HG03025 (cell line): ENCODE measurements at regions not wholly inside any gene's neighbourhood (a gene's known extent, or its start where the extent isn't known, plus 50 kb on each side); places are given as distances from the start of the nearest gene placed in this dataset.
"Not testable (repeated sequence)": the region's sequence is repeated elsewhere in the genome, so short reads cannot be mapped to it uniquely, and the experiment has no call there.

Source experiments
- ATAC-seq: cut with Tn5 transposase; IDR thresholded peaks from one replicate; pipeline ENCODE4 v1.9.1; 2021; ENCODE audit warnings: mild to moderate bottlenecking, moderate library complexity; ENCODE audit not compliant: unreplicated experiment, low FRiP score

DNA sequence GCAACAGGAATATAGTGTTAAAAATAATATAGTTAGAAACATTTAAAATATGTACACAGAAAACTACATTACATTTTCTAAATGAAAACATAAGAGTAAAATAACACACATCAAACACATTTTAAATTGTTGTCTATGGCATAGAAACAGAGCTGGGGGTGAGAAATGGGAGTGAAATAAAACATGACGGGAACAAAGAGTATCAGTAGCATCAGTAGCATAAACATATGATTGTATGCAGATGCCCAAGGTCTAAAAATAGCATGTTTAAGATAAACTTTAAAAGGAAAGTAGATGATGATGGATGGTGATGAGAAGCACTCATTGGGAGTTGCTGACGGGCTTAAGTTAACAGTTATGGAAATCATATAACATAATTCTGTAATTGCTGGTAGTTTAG is 1221.7 kb upstream of the SPRY2 start:
- no peak for ATAC-seq

DNA sequence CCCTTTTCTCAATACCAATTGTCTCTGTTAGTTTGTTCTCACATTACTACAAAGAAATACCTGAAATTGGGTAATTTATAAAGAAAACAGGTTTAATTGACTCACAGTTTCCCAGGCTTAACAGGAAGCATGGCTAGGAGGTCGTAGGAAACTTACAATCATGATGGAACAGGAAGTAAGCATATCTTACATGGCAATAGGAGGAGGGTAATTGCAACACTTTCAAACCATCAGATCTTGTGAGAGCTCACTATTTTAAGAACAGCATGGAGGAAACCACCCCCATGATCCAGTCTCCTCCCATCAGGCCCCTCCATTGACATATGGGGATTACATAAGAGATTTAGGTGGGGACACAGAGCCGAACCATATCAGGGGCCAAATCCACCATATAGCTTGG is 1210.1 kb upstream of the SPRY2 start:
- no peak for ATAC-seq

DNA sequence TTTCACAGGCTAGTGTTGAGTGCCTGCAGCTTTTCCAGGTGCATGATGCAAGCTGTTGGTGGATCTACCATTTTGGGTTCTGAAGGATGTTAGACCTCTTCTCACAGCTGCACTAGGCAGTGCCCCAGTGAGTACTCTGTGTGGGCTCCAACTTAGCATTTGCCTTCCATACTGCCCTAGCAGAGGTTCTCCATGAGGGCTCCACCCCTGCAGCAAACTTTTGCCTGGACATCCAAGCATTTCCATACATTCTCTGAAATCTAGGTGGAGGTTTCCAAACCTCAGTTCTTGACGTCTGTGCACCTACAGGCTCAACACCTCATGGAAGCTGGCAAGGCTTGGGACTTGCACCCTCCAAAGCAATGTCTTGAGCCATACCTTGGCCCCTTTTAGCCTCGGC is 1205.4 kb upstream of the SPRY2 start:
- not testable (repeated sequence) for ATAC-seq

DNA sequence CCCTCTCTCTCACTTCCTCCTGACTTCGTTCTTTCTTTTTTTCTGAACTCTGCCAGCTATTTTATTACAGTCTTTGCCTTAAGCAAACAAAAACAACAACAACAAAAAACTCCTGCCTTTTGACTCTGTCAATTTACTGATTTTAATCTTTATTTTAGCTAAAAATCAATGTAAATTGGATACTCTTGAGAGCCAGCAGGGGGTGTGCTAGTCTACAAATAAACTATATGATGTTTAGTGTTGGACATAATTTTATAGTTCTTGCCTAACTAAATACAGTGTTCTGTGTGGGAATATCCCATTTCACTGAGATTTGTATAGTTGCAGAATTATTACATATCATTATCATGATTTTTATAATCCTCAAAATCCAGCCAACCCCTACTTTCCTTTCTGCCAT is 1199.9 kb upstream of the SPRY2 start:
- ATAC-seq: no peak

DNA sequence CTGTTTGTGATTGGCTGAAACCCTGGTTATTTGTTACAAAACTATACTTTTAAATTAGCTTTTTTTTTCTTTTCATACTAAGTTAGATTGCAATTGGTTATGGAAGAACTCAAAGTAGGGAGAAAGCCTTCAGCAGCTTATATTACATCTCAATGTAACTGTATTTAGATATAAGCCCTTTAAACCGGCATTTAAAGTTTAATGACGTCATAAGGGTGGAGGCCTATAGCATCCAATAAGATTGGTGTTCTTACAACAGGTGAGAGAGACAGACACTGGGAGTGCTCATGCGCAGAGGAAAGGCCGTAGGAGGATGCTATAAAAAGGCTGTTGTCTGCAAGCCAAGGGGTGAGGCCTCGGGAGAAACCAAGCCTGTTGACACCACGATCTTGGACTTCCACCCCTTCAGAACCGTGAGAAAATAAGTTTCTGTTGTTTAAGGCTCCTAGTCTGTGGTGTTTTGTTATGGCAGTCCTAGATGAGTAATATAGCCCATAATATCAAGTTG is 1198.8 kb upstream of the SPRY2 start:
- no peak for ATAC-seq

DNA sequence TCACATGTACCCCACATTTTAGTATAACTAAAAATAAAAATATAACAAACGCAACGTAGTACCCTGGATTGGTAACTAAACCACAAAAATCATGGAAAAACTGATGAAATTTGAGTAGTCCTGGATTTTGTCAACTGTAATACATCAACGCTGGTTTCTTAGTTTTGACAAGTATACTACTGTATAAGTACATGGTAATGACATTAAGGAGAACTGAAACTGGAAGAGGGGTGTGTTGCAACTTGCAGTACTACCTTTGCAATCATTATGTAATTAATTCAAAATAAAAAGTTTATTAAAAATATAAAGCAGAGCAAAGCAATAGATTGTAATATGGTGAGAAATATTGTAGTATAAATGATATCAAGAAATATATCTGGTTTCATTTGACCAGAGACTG is 1158.0 kb upstream of the SPRY2 start:
- no peak for ATAC-seq

DNA sequence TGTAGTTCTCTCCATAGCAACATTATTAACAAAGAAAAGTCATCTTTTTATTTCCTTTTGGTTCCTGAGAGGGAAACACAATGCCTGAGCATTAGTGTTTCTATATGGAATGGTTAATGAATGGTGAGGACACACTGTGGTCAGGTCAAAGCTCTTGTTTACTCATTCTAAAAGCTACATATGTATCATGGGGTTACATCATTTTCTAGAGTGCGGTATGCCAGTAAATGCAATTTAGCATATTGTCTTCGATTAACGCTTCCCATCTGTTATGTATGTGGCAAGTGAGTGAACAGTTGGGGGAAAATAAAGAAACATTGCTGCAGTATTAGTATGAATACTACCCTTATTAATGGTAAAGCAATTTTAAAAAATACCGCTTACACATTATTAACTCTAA is 1152.2 kb upstream of the SPRY2 start:
- ATAC-seq: no peak

DNA sequence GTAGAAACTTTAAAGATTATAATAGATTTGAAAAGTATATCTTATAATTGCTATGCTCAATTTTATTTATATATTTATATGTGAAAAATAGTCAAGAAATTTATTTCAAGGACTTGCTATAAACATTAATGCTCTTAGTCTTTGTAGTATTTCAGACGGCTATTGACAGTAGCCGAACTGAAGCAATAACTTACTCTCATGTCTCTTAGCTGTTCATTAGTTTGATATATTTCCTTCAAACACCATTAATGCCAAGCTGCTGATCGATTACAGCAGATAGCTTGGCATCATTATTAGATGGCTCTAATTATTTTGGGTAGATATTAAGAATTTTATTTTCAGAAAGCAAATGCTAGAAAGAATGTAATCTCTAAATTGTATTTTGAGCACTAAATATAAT is 1151.5 kb upstream of the SPRY2 start:
- no peak for ATAC-seq

DNA sequence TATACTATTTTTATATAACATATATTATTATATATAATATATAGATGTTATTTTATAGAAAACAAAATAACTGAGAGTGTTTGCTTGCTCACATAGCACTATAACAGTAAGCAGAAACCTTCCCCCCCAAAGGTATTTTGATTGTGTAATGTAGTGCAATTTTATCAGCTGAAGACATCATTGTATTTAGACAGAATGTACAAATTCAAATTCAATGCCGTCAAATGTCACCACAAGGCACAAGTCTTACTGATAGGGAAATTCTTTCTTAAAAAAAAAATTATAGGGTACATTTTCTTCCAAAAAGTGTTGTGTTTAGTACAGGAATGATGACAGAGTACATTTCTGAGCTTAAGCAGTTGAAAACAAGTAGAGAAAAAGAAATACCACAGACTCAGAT is 1147.1 kb upstream of the SPRY2 start:
- ATAC-seq: no peak

DNA sequence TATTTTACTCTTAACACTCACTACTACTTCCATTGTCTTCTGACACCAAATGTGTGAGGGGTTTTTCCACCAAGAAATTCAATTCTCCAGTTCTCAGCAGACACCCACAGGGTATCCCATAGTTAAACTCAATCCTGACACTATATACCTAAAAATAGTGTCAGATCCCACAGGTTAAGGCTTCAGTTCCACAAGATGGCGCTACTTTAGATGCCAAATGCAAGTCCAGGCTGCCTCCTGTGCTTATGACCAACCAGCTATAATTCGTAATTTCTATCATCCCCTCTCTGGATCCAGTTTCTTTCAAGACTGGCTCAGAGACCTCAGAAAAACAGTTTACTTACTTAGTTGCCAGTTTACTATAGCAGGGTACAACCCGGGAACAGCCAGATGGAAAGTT is 1146.2 kb upstream of the SPRY2 start:
- ATAC-seq: no peak

DNA sequence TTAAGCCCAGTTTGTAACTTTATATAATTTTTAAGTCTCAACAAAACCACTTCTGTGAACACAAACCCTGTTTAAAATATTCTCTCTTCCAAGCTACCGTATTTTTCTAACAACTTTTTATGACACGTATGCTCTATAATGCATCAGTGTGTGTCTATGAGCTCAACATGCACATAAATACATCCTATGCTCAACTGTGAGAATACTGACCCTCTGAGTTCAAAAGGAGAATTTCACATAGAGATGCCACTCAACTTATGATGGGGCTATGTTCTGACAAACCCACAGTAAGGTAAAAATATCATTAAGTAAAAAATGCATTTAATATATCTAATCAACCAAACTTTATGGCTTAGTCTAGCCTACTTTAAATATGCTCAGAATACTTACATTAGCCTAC is 1139.7 kb upstream of the SPRY2 start:
- ATAC-seq: no peak

DNA sequence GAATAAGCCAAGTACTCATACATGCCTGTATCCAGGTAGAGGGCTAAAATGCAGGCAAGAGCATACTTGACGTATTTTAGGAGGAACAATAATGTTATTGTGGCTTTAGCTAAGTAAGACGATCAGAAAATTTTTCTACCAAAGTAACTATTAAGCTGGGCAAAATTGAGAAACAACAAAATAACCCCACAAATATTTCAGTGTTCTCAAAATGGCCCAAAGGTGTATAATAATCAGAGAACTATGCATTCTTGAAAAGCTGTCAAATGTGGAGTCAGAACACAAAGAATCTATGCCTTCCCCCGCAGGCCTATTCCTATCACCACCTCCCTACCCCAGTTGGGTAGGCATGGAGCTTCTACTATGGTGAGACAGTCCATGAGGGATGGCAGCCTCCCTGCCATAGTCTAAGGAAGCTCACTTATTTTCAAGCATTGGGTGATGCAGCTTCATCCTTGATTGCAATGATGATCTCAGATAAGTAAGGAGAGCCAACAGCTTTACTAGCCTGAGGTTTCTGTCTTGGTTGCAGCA is 1132.5 kb upstream of the SPRY2 start:
- no peak for ATAC-seq

DNA sequence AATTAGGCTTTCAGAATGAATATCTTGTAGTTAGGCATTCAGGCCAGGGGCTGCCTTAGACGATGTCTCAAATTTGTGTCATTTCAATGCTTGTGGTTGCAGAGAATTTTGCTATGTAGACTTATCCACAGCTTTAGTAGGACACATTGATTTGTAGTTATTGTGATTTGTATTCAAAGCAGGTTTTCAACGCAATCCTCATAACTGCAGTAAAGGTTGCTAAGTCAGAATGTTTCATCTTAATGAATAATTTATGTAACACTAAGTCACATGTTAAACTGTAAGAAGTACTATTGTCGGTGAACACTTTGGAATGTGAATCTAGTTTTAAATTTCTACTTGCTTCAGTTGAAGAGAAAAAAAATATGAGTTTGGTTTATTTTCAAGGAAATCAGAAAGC is 1117.2 kb upstream of the SPRY2 start:
- no peak for ATAC-seq

DNA sequence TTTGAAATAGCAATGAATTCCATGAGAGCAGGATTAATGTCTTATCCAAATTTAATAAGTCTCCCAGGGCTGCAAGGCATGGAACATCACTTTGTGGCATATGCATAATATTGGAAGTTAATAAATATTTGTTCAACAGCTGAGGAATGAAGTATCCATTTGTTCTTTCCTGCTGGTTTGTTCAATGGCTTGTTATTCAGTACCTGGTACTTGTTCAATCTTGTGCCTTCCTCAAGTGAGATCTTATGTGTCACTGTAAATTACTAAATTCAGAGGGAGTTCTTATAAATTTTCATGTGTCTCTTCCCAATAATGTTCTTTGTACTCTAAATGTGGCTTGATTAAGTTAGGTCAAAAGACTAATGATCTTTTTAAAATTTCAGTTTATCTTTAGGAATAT is 1105.5 kb upstream of the SPRY2 start:
- ATAC-seq: no peak

DNA sequence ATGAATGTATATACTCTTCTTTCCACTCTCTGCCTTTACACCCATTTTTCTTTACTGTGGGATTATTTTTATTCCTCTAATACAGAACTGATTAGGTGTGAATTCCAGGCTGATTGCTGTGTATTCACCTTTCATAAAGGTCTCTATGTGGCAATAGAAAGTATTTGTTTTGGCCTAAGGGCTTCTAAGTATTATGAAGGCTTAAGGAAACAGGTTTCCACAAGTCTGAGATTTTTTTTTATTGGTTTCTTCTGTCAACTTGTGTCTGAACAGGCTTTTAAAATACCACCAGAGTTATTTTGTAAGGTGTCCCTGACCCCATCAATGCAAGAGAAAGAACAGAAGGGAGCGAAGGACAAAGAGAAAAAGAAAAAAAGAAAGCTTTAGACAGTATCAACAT is 1102.0 kb upstream of the SPRY2 start:
- no peak for ATAC-seq

DNA sequence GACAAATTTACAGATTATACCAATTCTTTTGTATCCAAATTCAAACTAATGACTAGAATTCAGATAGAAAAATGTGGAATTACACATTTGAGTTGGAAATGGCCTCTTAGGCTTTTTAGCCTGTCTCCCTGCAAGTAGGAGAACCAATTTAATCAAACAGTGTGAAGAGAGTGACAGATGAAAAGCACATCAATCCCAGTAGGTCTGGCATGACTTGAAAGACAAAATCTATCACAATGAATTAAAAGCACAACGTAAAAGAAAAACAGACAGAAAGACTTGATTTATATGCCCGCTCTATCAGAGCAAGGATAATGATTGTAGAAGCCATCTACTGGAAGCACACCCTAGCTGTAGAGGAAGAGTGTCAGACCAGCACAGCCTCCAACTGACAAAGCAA is 1084.4 kb upstream of the SPRY2 start:
- no peak for ATAC-seq

DNA sequence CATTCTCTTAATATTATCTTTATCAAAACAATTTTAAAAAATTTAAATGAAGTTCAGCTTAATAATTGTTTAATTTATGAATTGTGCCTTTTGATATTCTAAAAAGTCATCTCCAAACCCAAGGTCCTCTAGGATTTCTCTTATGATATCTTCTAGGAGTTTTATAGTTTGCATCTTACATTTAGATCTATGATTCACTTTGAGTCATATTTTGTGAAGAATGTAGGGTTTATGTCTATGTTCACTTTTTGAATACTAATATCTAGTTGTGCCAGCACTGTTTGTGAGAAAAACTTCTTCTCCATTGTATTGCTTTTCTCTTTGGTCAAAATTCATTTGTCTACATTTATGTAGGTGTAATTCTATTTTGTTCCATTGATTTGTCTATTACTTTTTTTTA is 1068.4 kb upstream of the SPRY2 start:
- no peak for ATAC-seq

DNA sequence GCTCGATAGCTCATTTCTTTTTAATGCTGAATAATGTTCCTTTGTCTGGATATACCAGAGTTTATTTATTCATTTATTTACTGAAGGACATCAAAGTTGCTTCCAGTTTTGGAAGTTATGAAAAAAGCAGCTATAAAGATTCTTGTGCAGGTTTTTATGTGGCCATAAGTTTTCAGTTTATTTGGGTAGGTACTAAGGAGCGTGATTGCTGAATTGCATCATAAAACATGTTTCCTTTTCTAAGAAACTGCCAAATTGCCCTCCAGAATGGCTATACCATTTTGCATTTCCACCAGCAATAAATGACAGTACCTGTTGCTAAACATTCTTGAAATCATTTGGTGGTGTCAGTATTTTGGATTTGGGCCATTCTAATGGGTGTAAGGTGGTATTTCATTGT is 1067.7 kb upstream of the SPRY2 start:
- ATAC-seq: no peak

DNA sequence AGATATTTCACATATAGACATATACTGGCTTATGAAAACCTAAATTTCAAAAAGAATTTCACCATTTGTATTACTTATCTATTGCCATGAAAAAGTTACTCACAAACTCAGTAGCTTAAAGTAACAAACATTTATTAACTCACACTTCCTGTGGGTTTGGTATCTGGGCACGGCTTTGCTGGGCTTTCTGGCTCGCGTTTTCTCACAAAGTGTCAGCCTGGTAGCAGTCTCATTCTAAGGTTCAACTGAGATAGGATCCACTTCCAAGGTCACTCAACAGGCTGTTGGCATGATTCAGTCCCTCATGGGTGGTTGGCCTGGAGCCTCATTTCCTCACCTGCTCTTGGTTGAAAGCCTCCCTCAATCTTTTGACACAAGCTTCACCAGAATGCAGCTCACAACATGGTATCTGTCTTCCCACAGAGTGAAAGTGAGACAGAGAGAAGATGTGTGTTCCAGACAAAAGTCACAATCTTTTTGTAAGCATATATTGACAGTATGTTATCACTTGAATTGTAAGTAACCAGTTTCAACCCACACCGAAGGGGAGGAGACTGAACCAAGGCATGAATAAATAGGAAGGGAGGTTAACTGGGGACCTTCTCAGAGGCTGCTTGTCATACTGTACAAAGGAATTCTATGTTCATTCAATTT is 1065.8 kb upstream of the SPRY2 start:
- peak; percentile 45 for ATAC-seq

DNA sequence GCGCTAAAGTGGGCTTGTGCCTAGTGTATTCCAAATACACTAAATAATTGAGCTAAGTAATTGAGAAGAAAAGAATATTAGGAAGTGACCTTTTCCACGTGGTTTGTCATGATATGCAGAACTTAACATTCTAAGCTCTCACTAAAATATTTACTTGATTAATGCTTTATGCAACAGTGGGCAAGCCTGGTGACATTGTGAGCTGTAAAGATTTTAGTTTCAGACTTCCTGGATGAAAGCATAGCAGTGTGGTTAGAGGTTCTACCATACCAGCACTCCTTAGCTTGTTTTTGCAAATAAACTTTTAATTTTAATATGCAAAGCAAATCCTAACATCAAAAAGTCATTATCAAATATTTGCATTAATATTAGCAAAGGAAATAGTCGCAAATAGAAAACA is 1065.1 kb upstream of the SPRY2 start:
- ATAC-seq: no peak

DNA sequence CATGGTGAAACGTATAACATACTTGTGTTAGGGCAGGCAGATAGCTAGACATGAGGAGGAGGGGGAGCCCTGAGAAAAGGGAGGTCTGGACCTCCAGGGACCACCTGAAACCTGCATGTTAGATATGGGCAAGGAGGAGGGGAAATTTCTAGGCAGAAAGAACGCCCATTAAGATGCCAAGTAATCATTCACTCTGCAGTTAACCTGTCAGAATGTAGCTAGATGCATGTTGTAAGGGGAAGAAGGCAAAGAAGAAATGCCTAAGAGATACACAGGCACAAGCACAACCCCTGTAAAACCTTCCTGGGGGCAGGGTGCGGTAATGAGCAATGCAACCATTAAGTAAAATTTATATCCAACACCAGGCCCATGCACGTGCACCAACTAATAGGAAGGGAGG is 1055.3 kb upstream of the SPRY2 start:
- no peak for ATAC-seq

DNA sequence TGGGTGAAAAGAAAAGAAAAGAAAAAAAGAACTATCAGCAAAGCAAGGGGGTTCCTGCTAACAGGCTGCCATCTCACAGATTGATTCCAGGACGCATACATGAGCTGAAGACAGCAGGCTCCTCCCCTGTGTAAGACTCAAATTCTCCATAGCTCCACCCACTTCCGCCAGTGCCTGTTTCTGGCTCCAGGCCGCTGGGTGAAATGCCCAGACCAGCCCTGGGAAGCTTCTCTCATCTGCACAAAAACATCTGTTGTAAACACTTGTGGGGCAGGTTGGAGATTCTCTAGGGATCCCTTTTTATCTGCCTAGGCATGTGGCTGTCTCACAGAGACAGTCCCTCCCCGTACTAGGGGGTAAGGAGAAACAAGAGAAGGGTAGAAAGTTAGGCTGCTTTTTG is 1054.4 kb upstream of the SPRY2 start:
- no peak for ATAC-seq

DNA sequence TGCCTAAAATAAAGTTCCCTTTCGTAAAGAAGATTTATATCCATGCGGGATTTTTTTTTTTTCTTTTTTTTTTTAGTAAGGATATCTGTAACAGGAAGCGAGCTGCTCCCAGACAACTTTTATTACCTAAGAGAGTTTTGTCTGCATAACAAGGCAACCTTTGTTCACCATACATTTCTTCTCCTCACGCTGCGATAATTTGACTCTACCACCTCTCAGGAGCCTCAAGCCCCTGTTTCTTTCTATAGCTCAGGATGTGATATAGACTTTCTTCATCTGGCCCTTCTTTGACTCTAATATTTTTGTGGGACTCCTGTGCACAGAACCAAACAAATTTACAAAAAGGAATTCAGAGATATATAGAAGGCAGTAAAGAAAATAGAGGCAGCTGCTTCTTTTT is 1053.7 kb upstream of the SPRY2 start:
- ATAC-seq: no peak
